ENCODE measurements at regions not wholly inside any gene's neighbourhood (a gene's known extent, or its start where the extent isn't known, plus 50 kb on each side); places are given as distances from the start of the nearest gene placed in this dataset.

GRCh38 chr3:16048435-16049318 lies 125.8 kb upstream of the GALNT15 start:
- peak; percentile 54 for TF ChIP-seq CTCF (IDR thresholded peaks at IDR 0.05)
- Histone ChIP-seq H3K36me3 (ENCODE audit: low read depth) (no peaks in the 10 kb centered on the region), H3K4me3 (no peak overlapping the region), H3K4me1 (ENCODE audit: low read depth) (peaks cover 3% of the 10 kb centered on the region), H3K9me3 (no peaks in the 10 kb centered on the region)
- intact Hi-C loops (cut with DNase I, micrococcal nuclease), result loop anchor here (2.0 to 5.0 kb wide), 2 partner anchors 130 to 199 kb away; no protein-coding TSS in a partner anchor
- ATAC-seq (peak; percentile 96), DNase-seq (peak in 1 of 3 donors; percentile 78)

GRCh38 chr3:16050641-16051467 lies 123.6 kb upstream of the GALNT15 start:
- DNase-seq, result peak in 1 of 3 donors; percentile 48
- Histone ChIP-seq H3K9me3 (no peaks in the 10 kb centered on the region), H3K4me3 (no peak overlapping the region), H3K4me1 (ENCODE audit: low read depth) (peaks cover 3% of the 10 kb centered on the region), H3K36me3 (ENCODE audit: low read depth) (no peaks in the 10 kb centered on the region)
- TF ChIP-seq CTCF (IDR thresholded peaks at IDR 0.05), result no peak
- intact Hi-C loops (cut with DNase I, micrococcal nuclease), result loop anchor here in 1 of 2 donors (5.0 kb wide), 1 partner anchor 126 kb away; no protein-coding TSS in a partner anchor
- peak; percentile 22 for ATAC-seq

- ATAC-seq (no peak), DNase-seq (no peak)
- no peaks in the 10 kb centered on the region for H3K36me3 ChIP-seq (ENCODE audit: low read depth)
- H3K4me1 ChIP-seq (ENCODE audit: low read depth), result peaks cover 3% of the 10 kb centered on the region
- intact Hi-C loops (cut with DNase I, micrococcal nuclease), result loop anchor here in 1 of 2 donors (5.0 kb wide), 1 partner anchor 126 kb away; no protein-coding TSS in a partner anchor
- no peak for TF ChIP-seq CTCF (IDR thresholded peaks at IDR 0.05)
- no peaks in the 10 kb centered on the region for H3K9me3 ChIP-seq
- H3K4me3 ChIP-seq, result no peak overlapping the region
These were observed 122.8 kb upstream of the GALNT15 start for GRCh38 chr3:16051691-16052090.

GRCh38 chr3:16052964-16053363 lies 121.5 kb upstream of the GALNT15 start:
- intact Hi-C loops (cut with DNase I, micrococcal nuclease), result loop anchor here in 1 of 2 donors (5.0 kb wide), 1 partner anchor 124 kb away; no protein-coding TSS in a partner anchor
- no peak for TF ChIP-seq CTCF (IDR thresholded peaks at IDR 0.05)
- H3K36me3 ChIP-seq (ENCODE audit: low read depth), result no peaks in the 10 kb centered on the region
- ATAC-seq, result no peak
- no peak overlapping the region for H3K4me3 ChIP-seq
- DNase-seq, result no peak
- peaks cover 3% of the 10 kb centered on the region for H3K4me1 ChIP-seq (ENCODE audit: low read depth)
- no peaks in the 10 kb centered on the region for H3K9me3 ChIP-seq

- Histone ChIP-seq H3K4me1 (ENCODE audit: low read depth) (no peaks in the 10 kb centered on the region), H3K9me3 (no peaks in the 10 kb centered on the region), H3K36me3 (ENCODE audit: low read depth) (no peaks in the 10 kb centered on the region), H3K4me3 (no peak overlapping the region)
- no peak for TF ChIP-seq CTCF (IDR thresholded peaks at IDR 0.05)
- ATAC-seq (no peak), DNase-seq (no peak)
- intact Hi-C loops (cut with DNase I, micrococcal nuclease), result loop anchor here in 1 of 2 donors (5.0 kb wide), 1 partner anchor 124 kb away; no protein-coding TSS in a partner anchor
These were observed 120.7 kb upstream of the GALNT15 start for GRCh38 chr3:16053794-16054193.
